GM12878 (cell line): ENCODE measurements at regions not wholly inside any gene's neighbourhood (a gene's known extent, or its start where the extent isn't known, plus 50 kb on each side); places are given as distances from the start of the nearest gene placed in this dataset.

Source experiments
- ATAC-seq: fragments of 200-7000 bp; cut with Tn5 transposase; 3 replicates; pipeline ENCODE4 v1.9.1; 2020; ENCODE audit warnings: mild to moderate bottlenecking, moderate library complexity
- BruUV-seq: library from RNA; stranded (reverse); fragments of 400-500 nt; replicated peaks from 2 replicates; lab custom pipeline; 2021; lab: Mats Ljungman, UMichigan
- CTCF ChIA-PET: fragments of 300-600 bp; sonication (Branson Sonifier 250); formaldehyde crosslinking; extraction: SDS; loops from one replicate; lab custom pipeline; 2021; ENCODE audit warnings: inconsistent platforms; lab: Yijun Ruan, JAX
- POLR2A ChIA-PET: fragments of 350-600 bp; formaldehyde crosslinking; extraction: SDS; loops from one replicate; lab custom pipeline; 2021; ENCODE audit warnings: inconsistent platforms; lab: Charles Lee
- RAD21 ChIA-PET: fragments of 300-600 bp; sonication (Branson Sonifier 250); formaldehyde crosslinking; loops from one replicate; lab custom pipeline; 2023; ENCODE audit warnings: antibody characterized with exemption; ENCODE audit not compliant: unreplicated experiment; lab: Charles Lee
- SMC1A ChIA-PET: fragments of 300-600 bp; sonication (Branson Sonifier 250); formaldehyde crosslinking; loops from one replicate; lab custom pipeline; 2023; ENCODE audit not compliant: unreplicated experiment, uncharacterized antibody; lab: Charles Lee
- DNase-seq: peaks from one replicate; pipeline ENCODE4 v3.0.0-alpha.2; 2011; ENCODE audit warnings: low read depth, low spot score
- FAIRE-seq: peaks from 3 replicates; lab custom pipeline; 2011; peaks lifted over from hg19 to GRCh38; lab: Jason Lieb, UNC
- H2AFZ ChIP-seq: 2 replicates; pipeline ENCODE4 v1.6.0; 2011; ENCODE audit warnings: low read depth, low read length, control low read depth; ENCODE audit not compliant: control insufficient read depth
- H3K27ac ChIP-seq: 2 replicates; pipeline ENCODE4 v1.5.1; 2011; ENCODE audit warnings: control low read depth; ENCODE audit not compliant: control insufficient read depth, insufficient read depth
- H3K27me3 ChIP-seq, 2 experiments: replicated peaks in 1 of 2; 2 replicates each; pipeline versions ENCODE4 v1.6.0 to v1.6.1; 2011; ENCODE audit warnings: low read length in 1 of 2; ENCODE audit not compliant: control insufficient read depth in 2 of 2, insufficient read depth in 2 of 2
- H3K36me3 ChIP-seq, 2 experiments: 2 replicates each; pipeline ENCODE4 v1.5.1; 2011; ENCODE audit warnings: low read length in 1 of 2; ENCODE audit not compliant: control insufficient read depth in 2 of 2, insufficient read depth in 2 of 2
- H3K4me1 ChIP-seq: 2 replicates; pipeline ENCODE4 v1.6.1; 2011; ENCODE audit warnings: mild to moderate bottlenecking, low read length, moderate library complexity, mixed read lengths; ENCODE audit not compliant: control insufficient read depth, insufficient read depth
- H3K4me2 ChIP-seq: 2 replicates; pipeline ENCODE4 v1.6.0; 2011; ENCODE audit warnings: control low read depth; ENCODE audit not compliant: control insufficient read depth, insufficient read depth
- H3K4me3 ChIP-seq: fragments of 200-600 bp; sonication (generic); 2 replicates; pipeline ENCODE4 v1.5.1; 2016
- H3K79me2 ChIP-seq: 2 replicates; pipeline ENCODE4 v1.6.0; 2011; ENCODE audit warnings: low read length; ENCODE audit not compliant: control insufficient read depth, insufficient read depth
- H3K9ac ChIP-seq: 2 replicates; pipeline ENCODE4 v1.8.0; 2011; ENCODE audit warnings: low read length, control low read depth, mixed read lengths; ENCODE audit not compliant: control insufficient read depth, insufficient read depth
- H3K9me3 ChIP-seq: replicated peaks from 3 replicates; pipeline ENCODE4 v1.5.1; 2011; ENCODE audit warnings: mild to moderate bottlenecking, low read length; ENCODE audit not compliant: control insufficient read depth, insufficient read depth
- H4K20me1 ChIP-seq: 2 replicates; pipeline ENCODE4 v1.6.0; 2011; ENCODE audit not compliant: control insufficient read depth, insufficient read depth
- CBX3 ChIP-seq: fragments of 200-600 bp; sonication (generic); IDR thresholded peaks from 2 replicates; pipeline ENCODE4 v1.6.1; 2016; ENCODE audit warnings: low read depth, borderline replicate concordance
- CEBPZ ChIP-seq: fragments of 150-350 bp; IDR thresholded peaks from 2 replicates; pipeline ENCODE4 v1.6.1; 2016; ENCODE audit warnings: low read depth, low read length
- CHD1 ChIP-seq: IDR thresholded peaks from 2 replicates; pipeline ENCODE4 v1.6.1; 2012; ENCODE audit warnings: low read depth, low read length, improper control_type of control experiment
- E2F8 ChIP-seq: fragments of 450-650 bp; IDR thresholded peaks from 2 replicates; pipeline ENCODE4 v1.6.1; 2018; ENCODE audit warnings: mild to moderate bottlenecking, low read depth, moderate library complexity; ENCODE audit not compliant: partially characterized antibody
- HDGF ChIP-seq: fragments of 450-650 bp; IDR thresholded peaks from 2 replicates; pipeline ENCODE4 v1.6.1; 2016; ENCODE audit warnings: antibody characterized with exemption
- JUND ChIP-seq: IDR thresholded peaks from 2 replicates; pipeline ENCODE4 v1.6.1; 2012; ENCODE audit warnings: low read depth, mild to moderate bottlenecking, low read length, improper control_type of control experiment, moderate library complexity
- KLF5 ChIP-seq: fragments of 450-650 bp; IDR thresholded peaks from 2 replicates; pipeline ENCODE4 v1.6.1; 2014; ENCODE audit warnings: mild to moderate bottlenecking; ENCODE audit not compliant: partially characterized antibody
- MEF2A ChIP-seq: IDR thresholded peaks from 2 replicates; pipeline ENCODE4 v1.6.1; 2011; ENCODE audit warnings: low read depth, mild to moderate bottlenecking, low read length, moderate library complexity; ENCODE audit not compliant: insufficient read depth
- MXI1 ChIP-seq: fragments of 150-350 bp; IDR thresholded peaks from 2 replicates; pipeline ENCODE4 v1.6.1; 2011; ENCODE audit warnings: low read depth, mild to moderate bottlenecking, inconsistent platforms, low read length, improper control_type of control experiment
- NFXL1 ChIP-seq: fragments of 450-650 bp; IDR thresholded peaks from 2 replicates; pipeline ENCODE4 v1.6.1; 2017; ENCODE audit warnings: antibody characterized with exemption, mild to moderate bottlenecking, borderline replicate concordance
- RFX5 ChIP-seq: IDR thresholded peaks from 2 replicates; pipeline ENCODE4 v1.6.1; 2011; ENCODE audit warnings: low read depth, low read length, improper control_type of control experiment
- SIX5 ChIP-seq: IDR thresholded peaks from 2 replicates; pipeline ENCODE4 v1.6.1; 2011; ENCODE audit warnings: mild to moderate bottlenecking, low read depth, low read length, moderate library complexity; ENCODE audit not compliant: severe bottlenecking
- SMAD5 ChIP-seq: IDR thresholded peaks from 2 replicates; pipeline ENCODE4 v1.6.1; 2016; ENCODE audit warnings: antibody characterized with exemption, low read depth
- SPI1 ChIP-seq: IDR thresholded peaks from 2 replicates; pipeline ENCODE4 v1.6.1; 2011; ENCODE audit warnings: low read depth, mild to moderate bottlenecking, low read length, moderate library complexity, borderline replicate concordance; ENCODE audit not compliant: insufficient read depth
- SREBF2 ChIP-seq: IDR thresholded peaks from 2 replicates; pipeline ENCODE4 v1.6.1; 2012; ENCODE audit warnings: mild to moderate bottlenecking, low read length
- WRNIP1 ChIP-seq: IDR thresholded peaks from 2 replicates; pipeline ENCODE4 v1.6.1; 2011; ENCODE audit warnings: low read depth, low read length, improper control_type of control experiment, borderline replicate concordance
- WGBS: methylation state at CpG from one replicate; pipeline ENCODE4 v1.1.6; 2016; ENCODE audit warnings: low lambda C conversion rate; ENCODE audit not compliant: insufficient replicate concordance, insufficient coverage; ENCODE audit errors: missing lambda C conversion rate; 5-methylcytosine and 5-hydroxymethylcytosine counted together
- in situ Hi-C: fragments of 300-500 bp; cut with MboI; formaldehyde crosslinking; loops from 9 replicates; pipeline ENCODE4 v1.14.3; 2018; ENCODE audit warnings: mixed read lengths
- intact Hi-C: fragments of 100-400 bp; cut with micrococcal nuclease; formaldehyde crosslinking; loops from one replicate; pipeline ENCODE4 v1.14.2; 2022; ENCODE audit not compliant: unreplicated experiment

GRCh38 chr14:62301080-62301479 is 538.9 kb downstream of the SNAPC1 start:
- intact Hi-C loops (no loop called here), in situ Hi-C loops (no loop called here)
- no peak overlapping the region for H2AFZ ChIP-seq
- ChIA-PET RAD21 (no interaction called here), CTCF (no interaction called here), POLR2A (no interaction called here), SMC1A (interaction anchor here (0.6 kb wide), 1 partner anchor 364 kb away, joined by 3 read pairs; no protein-coding TSS in a partner anchor)
- H3K79me2 ChIP-seq = no peaks in the 10 kb centered on the region
- H3K4me2 ChIP-seq = no peak overlapping the region
- no peak overlapping the region for H3K27ac ChIP-seq
- 0% methylated on average over 1 of the region's 1 CpG for WGBS
- H3K9ac ChIP-seq = no peak overlapping the region
- DNase-seq = no peak
- no peak for FAIRE-seq
- H3K9me3 ChIP-seq = no peaks in the 10 kb centered on the region
- H4K20me1 ChIP-seq = no peaks in the 10 kb centered on the region
- no peak for ATAC-seq
- no TSS peak for BruUV-seq
- H3K4me3 ChIP-seq = no peak overlapping the region
- H3K27me3 ChIP-seq = no peaks in the 10 kb centered on the region
- H3K4me1 ChIP-seq = no peaks in the 10 kb centered on the region
- no peaks in the 10 kb centered on the region for H3K36me3 ChIP-seq
- TF ChIP-seq SPI1 (no peak), E2F8 (no peak), MEF2A (no peak), WRNIP1 (no peak), NFXL1 (no peak), HDGF (no peak), SMAD5 (no peak), JUND (no peak), MXI1 (no peak), SREBF2 (no peak), CHD1 (no peak), KLF5 (no peak), RFX5 (no peak), CEBPZ (no peak), CBX3 (no peak), SIX5 (no peak)
